GM18499 (cell line): ENCODE measurements at regions not wholly inside any gene's neighbourhood (a gene's known extent, or its start where the extent isn't known, plus 50 kb on each side); places are given as distances from the start of the nearest gene placed in this dataset.

ENCODE experiments used
- ATAC-seq: cut with Tn5 transposase; IDR thresholded peaks from one replicate; pipeline ENCODE4 v1.9.1; 2021; ENCODE audit warnings: moderate number of reproducible peaks; ENCODE audit not compliant: insufficient read depth, unreplicated experiment

DNA sequence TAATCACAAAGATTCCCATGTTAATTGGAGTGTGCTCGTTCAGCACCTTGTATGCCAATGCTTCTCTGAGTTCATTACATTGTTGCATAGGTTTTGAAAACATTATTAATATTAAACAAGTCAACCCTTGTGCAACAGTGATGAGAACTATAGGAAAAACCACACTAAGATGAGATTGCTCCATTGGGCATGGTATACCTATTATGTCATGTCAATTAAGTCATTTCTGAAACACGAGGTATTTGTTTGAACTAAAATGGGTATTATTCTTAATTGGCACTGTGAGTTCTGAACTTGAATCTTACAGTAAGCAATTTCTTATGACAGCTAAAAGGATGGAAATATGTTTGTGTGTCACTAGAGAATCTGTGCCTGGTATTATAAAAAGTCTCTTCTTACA, 447.7 kb downstream of the EFNA5 start:
- no peak for ATAC-seq

DNA sequence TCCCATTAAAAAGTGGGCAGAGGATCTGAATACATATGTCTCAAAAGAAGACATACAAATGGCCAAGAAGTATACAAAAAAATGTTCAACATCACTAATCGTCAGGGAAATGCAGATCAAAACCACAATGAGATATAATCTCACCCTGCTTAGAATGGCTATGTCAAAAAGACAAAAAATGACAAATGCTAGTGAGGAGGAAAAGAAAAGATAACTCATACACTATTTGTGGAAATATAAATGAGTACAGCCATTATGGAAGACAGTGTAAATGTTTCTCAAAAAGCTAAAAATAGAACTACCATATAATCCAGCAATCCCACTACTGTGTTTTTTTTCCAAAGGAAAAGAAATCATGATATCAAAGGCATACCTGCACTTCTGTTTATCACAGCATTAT, 450.7 kb downstream of the EFNA5 start:
- no peak for ATAC-seq

GRCh38 chr5:107218457-107219193, 452.1 kb downstream of the EFNA5 start:
- no peak for ATAC-seq

DNA sequence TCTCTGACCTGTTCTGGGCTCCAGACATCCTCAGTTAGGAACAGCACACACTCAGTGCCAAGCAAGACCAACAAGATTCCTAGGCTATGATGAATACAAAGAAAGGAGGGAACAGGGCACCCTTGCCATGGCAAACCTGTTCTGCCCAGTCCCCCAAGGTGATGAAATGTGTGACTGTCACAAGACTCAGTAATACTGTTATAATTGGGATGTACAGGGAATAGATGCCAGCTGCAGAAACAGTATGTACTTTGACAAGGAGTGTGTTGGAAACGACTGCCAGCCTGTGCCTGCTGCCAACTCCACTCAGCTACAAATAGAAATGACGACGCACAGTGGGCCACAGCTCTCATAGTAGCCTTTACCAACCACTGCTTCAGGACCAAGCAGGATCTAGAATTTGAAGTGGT, 453.0 kb downstream of the EFNA5 start:
- ATAC-seq, result no peak

DNA sequence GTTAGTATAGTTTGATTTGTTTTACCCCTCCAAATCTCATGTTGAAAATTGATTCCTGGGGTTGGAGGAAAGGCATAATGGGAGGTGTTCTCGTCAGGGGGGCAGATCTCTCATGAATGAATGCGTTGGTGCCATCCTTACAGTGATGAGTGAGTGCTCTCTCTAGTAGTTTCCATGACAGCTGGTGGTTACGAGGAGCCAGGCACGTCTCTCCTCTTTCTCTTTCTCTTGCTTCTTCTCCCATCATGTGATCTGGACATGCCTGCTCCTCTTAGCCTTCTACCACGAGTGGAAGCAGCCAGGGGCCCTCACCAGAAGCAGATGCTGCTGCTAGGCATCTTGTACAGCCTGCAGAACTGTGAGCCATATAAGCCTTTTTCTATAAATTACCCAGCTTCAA, 454.1 kb downstream of the EFNA5 start:
- no peak for ATAC-seq

GRCh38 chr5:107215611-107216010, 455.1 kb downstream of the EFNA5 start:
- no peak for ATAC-seq

GRCh38 chr5:107213025-107213424, 457.7 kb downstream of the EFNA5 start:
- no peak for ATAC-seq

- ATAC-seq, result no peak
Measured at GRCh38 chr5:107211630-107212029, 459.1 kb downstream of the EFNA5 start.

DNA sequence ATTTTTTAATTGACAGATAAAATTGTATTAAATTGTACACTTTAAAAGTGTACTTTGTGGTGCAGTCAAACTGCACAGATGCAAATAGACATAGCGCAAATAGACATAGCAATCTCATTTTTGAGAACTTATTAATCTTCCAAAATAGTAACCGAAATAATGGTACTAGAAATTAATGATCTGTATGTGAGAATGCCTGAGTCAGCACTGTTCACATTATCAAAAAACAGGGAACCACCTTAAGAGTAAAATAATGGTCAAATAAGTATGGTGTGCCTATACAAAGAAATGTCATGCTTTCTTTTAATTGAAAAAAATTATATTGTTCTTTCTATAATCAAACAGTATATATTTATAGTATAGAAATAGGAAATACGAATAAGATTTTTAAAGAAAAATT, 461.9 kb downstream of the EFNA5 start:
- no peak for ATAC-seq

DNA sequence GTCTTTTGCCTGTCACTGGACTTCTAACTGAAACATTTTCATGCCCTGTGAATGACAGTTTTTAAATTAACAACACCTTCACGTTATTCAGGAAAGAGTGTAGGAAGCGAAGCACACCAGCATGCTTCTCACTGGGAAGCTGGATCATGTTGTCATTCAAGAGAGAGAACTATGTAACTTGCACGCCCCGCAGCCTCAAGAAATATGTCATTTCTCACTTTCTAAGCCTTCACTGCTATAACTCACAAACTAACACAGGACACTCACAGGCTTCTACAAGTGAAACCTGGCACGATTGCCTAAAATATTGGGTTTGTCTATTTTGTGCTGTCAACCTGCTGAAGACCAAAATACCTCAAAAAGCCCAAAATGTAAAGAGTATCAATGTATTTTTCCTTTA, 466.3 kb downstream of the EFNA5 start:
- ATAC-seq, result no peak

- ATAC-seq, result no peak
Measured at GRCh38 chr5:107203243-107203642, 467.5 kb downstream of the EFNA5 start.

DNA sequence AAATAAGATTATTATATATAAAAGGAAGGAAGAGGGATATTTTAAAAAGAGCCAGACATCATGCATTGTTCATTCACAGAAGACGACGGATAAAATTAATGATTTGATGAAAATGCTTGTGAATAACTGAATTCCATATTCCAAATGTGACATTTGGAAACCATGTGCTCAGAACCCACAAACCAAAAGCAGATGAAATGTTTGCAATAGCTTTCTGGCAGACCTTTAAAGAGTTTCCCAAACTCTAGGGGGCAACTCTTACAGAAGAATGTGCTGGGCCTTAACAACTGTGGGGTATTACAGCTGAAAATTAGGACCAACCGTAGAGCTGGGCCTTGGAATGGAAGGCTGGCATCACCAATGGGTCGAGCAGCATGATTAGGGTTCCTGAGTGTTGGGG, 471.0 kb downstream of the EFNA5 start:
- no peak for ATAC-seq

DNA sequence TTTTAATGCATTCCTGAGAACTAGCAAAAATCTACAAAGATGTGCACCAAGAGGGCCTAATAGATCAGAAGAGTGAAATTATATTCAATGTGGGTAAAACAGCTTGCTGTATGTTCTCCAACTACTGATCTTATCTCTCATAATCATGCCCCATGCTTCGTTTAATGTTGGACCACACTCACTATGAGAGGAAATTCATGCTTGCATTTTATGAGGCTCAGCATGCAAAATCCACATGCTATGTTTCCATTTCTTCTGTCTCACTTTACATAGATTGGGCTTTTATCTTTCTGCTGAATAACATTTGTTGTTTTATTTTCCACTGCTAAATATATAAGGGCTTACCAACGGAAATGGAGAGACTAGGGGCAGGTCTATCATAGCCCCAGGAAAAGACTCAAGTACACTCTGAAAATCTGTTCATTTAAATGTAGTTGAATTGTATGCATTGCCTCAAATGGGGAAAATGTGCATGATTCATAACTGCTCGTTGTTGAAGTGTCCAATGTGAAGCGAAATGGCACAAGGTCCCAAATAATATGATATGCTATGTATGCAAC, 474.2 kb downstream of the EFNA5 start:
- no peak for ATAC-seq

DNA sequence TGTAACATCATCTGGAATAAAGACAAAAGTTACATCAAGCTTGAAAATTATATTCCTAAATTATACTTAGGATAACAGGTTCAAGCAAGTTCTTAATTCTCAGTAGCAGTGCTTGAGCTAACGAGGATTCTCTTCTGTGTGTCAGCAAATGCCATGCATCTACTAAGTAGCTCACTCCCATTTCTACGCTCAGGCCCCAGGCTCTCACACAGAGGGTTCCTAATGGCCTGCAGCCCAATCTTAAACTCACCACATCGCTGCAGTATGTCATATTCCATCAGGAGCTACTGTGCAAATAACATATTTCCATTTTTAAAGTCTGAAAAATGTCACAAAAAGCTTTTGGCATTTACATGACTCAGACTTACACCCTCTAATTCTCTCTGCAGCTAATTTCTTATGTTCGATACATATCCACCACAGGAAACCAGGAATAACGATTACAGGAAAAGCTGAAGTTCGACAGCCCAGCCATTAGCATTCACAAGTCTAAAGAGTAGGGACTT, 474.8 kb downstream of the EFNA5 start:
- no peak for ATAC-seq

GRCh38 chr5:107184871-107185270, 485.9 kb downstream of the EFNA5 start:
- ATAC-seq, result no peak

GRCh38 chr5:107184066-107184465, 486.7 kb downstream of the EFNA5 start:
- no peak for ATAC-seq

- no peak for ATAC-seq
Measured at GRCh38 chr5:107170620-107171019, 500.1 kb downstream of the EFNA5 start.

GRCh38 chr5:107169867-107170266, 500.9 kb downstream of the EFNA5 start:
- ATAC-seq, result no peak

DNA sequence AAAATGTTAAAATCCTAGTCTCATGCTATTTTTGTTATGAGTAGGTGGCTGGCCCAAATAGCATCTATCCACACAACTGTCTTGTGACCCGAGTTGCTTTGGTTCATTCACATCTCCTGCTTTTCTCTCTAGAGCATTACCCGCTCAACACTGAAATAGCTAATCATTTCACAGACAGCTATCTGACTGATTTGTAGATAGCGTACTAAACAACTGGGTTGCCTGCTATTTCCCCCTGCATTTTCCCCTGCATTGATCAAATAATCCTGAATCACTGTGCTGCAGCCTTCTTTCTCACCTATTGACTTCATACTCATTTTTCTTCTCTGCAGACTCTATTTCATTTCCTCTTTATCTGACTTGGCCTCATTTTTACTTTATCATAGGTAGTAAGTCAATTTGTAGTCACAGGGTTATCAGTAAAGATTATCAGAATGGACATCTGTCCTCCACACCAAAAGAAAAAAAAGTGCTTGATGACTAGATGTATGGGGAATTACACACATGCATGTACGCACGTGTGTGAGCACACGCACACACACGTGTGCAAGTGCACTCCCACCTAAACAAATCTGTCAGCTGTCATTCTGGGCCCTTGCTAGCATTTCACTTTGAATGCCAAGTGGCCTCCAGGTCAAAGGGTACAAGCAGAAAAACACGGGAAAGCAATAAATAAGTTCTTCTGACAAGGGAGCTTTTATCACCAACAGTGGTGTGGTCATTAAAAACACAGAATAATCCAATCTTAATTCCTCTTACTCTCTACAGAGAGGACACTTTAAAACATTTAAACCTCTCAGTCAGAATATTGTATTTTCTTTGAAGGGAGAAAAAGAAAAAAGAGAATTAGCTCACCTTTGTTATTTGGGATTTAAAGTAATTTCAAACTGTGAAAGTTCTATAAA, 501.6 kb downstream of the EFNA5 start:
- no peak for ATAC-seq

DNA sequence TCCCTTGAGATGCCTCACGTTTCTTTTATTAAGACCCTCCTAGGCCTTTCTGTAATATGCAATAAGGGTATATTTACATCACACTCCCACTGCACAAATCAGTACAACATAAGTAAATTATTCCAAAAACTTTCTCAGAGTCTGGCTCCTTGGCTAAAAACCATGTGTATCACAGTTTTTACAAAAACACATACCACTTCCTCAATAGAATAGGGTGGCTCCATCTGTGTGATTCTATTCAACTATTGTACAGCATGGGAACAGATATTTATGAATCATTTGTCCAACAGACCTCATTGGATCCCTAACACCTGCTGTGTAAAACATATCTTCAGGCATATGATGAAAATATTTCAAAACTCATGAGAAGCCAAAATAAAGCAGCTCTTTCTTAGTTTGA, 502.7 kb downstream of the EFNA5 start:
- no peak for ATAC-seq

DNA sequence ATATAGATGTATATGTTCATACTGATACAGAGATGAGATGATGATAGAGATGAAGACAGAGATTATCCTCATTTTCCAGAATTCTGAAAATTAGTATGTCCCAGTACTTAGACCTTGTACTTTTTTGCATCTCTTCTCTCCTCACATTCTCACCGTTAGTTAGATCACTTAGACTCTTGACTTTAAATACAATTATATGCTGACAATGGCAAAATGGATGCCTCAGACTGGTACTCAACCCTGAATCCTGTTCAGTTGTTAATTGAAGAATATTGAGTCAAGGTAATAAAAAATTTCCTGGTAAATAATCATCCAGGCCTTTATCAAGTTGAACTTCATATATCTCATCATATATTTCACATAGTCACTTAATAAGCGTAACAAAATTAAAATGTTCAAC, 505.4 kb downstream of the EFNA5 start:
- no peak for ATAC-seq
